Calu3 (cell line): ENCODE measurements at regions not wholly inside any gene's neighbourhood (a gene's known extent, or its start where the extent isn't known, plus 50 kb on each side); places are given as distances from the start of the nearest gene placed in this dataset.

Experiments
- BruUV-seq: library from RNA; stranded (reverse); fragments of 400-500 nt; replicated peaks from 2 replicates; lab custom pipeline; 2021; lab: Mats Ljungman, UMichigan
- CTCF ChIA-PET: fragments of 300-600 bp; sonication (Branson Sonifier 250); formaldehyde crosslinking; loops from one replicate; lab custom pipeline; 2022; ENCODE audit warnings: antibody characterized with exemption; lab: Charles Lee
- DNase-seq: peaks from one replicate; pipeline ENCODE4 v3.0.0; 2022
- H3K27ac Mint-ChIP-seq: one replicate; pipeline ENCODE4 v1.8.0; 2022; ENCODE audit warnings: mixed read lengths; ENCODE audit not compliant: unreplicated experiment
- H3K27me3 Mint-ChIP-seq: one replicate; pipeline ENCODE4 v1.8.0; 2022; ENCODE audit warnings: mixed read lengths; ENCODE audit not compliant: unreplicated experiment
- H3K36me3 Mint-ChIP-seq: one replicate; pipeline ENCODE4 v1.8.0; 2022; ENCODE audit warnings: mild to moderate bottlenecking, moderate library complexity, mixed read lengths; ENCODE audit not compliant: insufficient read depth, unreplicated experiment
- H3K4me1 Mint-ChIP-seq: one replicate; pipeline ENCODE4 v1.8.0; 2022; ENCODE audit warnings: mild to moderate bottlenecking, low read depth, mixed read lengths; ENCODE audit not compliant: unreplicated experiment
- H3K4me3 Mint-ChIP-seq: one replicate; pipeline ENCODE4 v1.8.0; 2022; ENCODE audit warnings: mild to moderate bottlenecking, low read depth, moderate library complexity, mixed read lengths; ENCODE audit not compliant: unreplicated experiment
- H3K9me3 Mint-ChIP-seq: one replicate; pipeline ENCODE4 v1.8.0; 2022; ENCODE audit warnings: low read depth, mixed read lengths; ENCODE audit not compliant: unreplicated experiment
- intact Hi-C: fragments of 100-400 bp; cut with micrococcal nuclease; formaldehyde crosslinking; loops from one replicate; pipeline ENCODE4 v1.10.0; 2022; ENCODE audit not compliant: unreplicated experiment
- TF ChIP-seq, protein P1 (sequence below): fragments of 200-600 bp; IDR thresholded peaks from one replicate; pipeline ENCODE4 v1.8.0; 2022; ENCODE audit warnings: antibody characterized with exemption; ENCODE audit not compliant: unreplicated experiment

DNA sequence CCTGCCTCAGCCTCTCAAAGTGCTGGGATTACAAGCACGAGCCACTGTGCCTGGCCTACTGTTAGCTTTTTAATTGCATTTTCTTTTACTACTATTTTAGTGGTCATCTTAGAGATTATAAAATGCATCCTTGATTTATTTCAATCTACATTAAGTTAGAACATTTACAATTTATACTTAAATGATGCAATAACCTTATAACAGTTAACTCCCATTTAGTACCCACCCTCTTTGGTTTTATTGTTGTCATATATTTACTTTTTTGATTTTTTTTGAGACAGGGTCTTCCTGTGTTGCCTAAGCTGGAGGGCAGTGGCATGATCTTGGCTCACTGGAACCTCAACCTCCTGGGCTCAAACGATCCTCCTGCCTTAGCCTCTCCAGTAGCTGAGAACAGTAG lies 77.3 kb downstream of the PPCDC start:
- Mint-ChIP-seq H3K27ac (no peak overlapping the region), H3K36me3 (peaks cover 11% of the 10 kb centered on the region), H3K27me3 (peaks cover 13% of the 10 kb centered on the region), H3K9me3 (no peaks in the 10 kb centered on the region), H3K4me3 (no peak overlapping the region), H3K4me1 (peaks cover 13% of the 10 kb centered on the region)
- TF ChIP-seq, protein P1, sequence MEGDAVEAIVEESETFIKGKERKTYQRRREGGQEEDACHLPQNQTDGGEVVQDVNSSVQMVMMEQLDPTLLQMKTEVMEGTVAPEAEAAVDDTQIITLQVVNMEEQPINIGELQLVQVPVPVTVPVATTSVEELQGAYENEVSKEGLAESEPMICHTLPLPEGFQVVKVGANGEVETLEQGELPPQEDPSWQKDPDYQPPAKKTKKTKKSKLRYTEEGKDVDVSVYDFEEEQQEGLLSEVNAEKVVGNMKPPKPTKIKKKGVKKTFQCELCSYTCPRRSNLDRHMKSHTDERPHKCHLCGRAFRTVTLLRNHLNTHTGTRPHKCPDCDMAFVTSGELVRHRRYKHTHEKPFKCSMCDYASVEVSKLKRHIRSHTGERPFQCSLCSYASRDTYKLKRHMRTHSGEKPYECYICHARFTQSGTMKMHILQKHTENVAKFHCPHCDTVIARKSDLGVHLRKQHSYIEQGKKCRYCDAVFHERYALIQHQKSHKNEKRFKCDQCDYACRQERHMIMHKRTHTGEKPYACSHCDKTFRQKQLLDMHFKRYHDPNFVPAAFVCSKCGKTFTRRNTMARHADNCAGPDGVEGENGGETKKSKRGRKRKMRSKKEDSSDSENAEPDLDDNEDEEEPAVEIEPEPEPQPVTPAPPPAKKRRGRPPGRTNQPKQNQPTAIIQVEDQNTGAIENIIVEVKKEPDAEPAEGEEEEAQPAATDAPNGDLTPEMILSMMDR: no peak
- intact Hi-C loops: loop anchor here (5.0 kb wide), 1 partner anchor 33 kb away; no protein-coding TSS in a partner anchor
- BruUV-seq: no TSS peak
- no peak for DNase-seq
- CTCF ChIA-PET: no interaction called here

DNA sequence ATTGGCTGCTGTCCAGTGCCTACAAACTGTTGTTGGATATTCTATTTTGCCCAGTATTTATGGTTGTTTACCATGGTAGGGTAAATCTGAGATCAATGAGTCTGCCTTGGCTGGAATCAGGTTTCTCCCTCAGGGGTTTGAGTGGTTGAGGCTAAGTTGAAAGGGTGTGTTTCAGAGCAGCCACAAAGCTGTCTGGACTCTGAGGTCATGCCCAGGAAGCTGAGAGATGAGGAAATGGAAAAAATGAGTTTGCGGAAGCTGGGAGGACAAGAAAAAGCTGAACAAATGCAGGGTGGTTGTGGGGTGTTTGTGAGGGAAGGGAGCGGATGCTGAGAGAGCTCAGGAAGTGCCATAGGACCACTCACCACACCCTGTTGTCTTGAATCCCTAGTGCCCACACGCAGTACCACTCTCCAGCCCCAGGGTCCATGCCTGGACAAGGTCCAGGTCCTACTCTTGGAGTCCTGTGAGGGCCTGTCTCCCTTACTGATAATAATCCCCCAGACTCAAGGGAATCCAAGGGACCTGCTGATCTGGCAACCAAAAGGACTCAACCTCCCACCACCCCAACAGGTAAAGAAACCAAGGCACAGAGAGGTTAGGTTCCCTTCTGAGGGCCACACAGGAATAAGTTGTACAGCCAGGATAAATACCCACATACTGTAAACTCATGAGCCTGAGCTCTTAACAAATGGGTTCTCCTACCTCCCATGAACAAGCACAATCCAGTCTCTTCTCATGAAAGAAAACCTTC lies 81.6 kb downstream of the PPCDC start:
- peaks cover 13% of the 10 kb centered on the region for H3K27me3 Mint-ChIP-seq
- H3K27ac Mint-ChIP-seq: peak overlapping the region; percentile 100
- peak; percentile 93 for DNase-seq
- TF ChIP-seq, protein P1: no peak
- CTCF ChIA-PET: interaction anchor here (0.5 to 2.0 kb wide), 16 partner anchors 12 to 292 kb away, joined by 3 to 32 read pairs (median 4); partner anchors contain the start of gene C15orf39
- BruUV-seq: TSS peak; percentile 84
- H3K9me3 Mint-ChIP-seq: no peaks in the 10 kb centered on the region
- peaks cover 41% of the 10 kb centered on the region for H3K36me3 Mint-ChIP-seq
- H3K4me3 Mint-ChIP-seq: peak overlapping the region; percentile 58
- intact Hi-C loops: loop anchor here (1.0 to 5.0 kb wide), 4 partner anchors 38 to 96 kb away; partner anchors contain the start of gene C15orf39
- H3K4me1 Mint-ChIP-seq: peaks cover 51% of the 10 kb centered on the region

DNA sequence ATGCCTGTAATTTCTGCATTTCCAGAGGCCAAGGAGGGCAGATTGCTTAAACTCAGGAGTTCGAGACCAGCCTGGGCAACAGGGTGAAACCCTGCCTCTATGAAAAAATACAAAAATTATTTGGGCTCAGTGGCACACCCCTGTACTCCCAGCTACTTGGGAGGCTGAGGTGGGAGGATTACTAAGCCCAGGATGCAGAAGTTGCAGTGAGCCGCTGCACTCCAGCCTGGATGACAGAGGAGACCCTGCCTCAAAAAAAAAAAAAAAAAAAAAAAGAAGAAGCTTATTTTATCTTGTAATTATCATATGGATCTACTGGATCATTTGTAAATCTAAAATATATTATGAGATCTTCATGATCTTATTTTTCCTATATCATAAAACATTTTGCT lies 84.1 kb downstream of the PPCDC start:
- intact Hi-C loops: no loop called here
- BruUV-seq: no TSS peak
- peaks cover 55% of the 10 kb centered on the region for H3K4me1 Mint-ChIP-seq
- TF ChIP-seq, protein P1: no peak
- H3K4me3 Mint-ChIP-seq: peak overlapping the region; percentile 37
- CTCF ChIA-PET: interaction anchor here (0.6 to 2.5 kb wide), 6 partner anchors 49 to 243 kb away, joined by 5 to 25 read pairs (median 6); partner anchors contain the start of gene C15orf39
- H3K27ac Mint-ChIP-seq: peak overlapping the region; percentile 89
- DNase-seq: no peak
- peaks cover 13% of the 10 kb centered on the region for H3K27me3 Mint-ChIP-seq
- no peaks in the 10 kb centered on the region for H3K9me3 Mint-ChIP-seq
- H3K36me3 Mint-ChIP-seq: peaks cover 41% of the 10 kb centered on the region

DNA sequence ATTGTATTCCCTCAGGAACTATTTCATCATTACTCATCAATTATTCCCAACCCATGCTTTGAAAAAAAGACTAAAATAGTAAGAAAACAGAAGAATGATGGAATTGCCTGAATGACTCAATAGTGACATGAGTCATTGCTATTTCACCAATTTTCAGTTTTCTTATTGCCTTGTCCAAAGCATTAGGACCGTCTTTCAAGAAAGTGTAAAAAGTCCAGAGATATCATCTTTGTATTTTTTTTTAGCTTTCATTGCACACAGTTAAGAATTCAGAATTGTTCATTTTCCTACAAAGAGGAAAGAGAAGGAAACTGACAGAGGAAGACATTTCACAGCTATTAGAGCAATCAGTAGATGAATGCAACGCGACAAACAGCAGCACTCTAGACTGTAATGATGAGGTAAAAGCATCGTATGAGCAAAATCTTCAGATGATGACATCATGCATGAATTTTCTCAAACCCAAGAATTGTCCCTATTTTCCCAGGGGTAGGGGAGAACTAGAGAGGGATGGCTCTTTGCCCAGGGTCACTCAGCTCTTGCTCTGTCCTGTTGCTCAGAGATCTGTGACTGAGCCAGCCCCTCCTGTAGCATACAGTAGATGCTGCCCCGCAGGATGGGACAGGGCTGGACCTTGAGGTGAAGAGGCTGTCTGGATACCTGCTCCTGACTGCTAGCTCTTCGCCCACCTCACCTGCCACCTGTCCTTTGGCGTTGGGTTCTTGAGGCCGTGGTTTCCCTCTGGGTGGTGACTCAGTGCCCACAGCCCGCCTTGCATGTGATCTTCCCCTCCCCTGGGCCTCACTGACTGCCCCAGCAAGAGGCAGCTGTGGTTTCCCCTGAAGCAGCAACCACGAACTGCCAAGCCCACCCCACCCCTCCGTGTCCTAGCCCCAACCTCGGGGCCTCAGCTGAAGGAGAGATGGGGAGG lies 84.8 kb downstream of the PPCDC start:
- Mint-ChIP-seq H3K4me3 (peak overlapping the region; percentile 37), H3K9me3 (peaks cover 3% of the 10 kb centered on the region), H3K4me1 (peaks cover 62% of the 10 kb centered on the region), H3K27me3 (peaks cover 13% of the 10 kb centered on the region), H3K36me3 (peaks cover 41% of the 10 kb centered on the region), H3K27ac (peak overlapping the region; percentile 89)
- intact Hi-C loops: no loop called here
- CTCF ChIA-PET: interaction anchor here (0.6 to 2.5 kb wide), 8 partner anchors 41 to 243 kb away, joined by 3 to 25 read pairs (median 6); partner anchors contain the start of gene C15orf39
- DNase-seq: peak; percentile 78
- TSS peak; percentile 95 for BruUV-seq
- TF ChIP-seq, protein P1: no peak
